ENCODE measurements at regions not wholly inside any gene's neighbourhood (a gene's known extent, or its start where the extent isn't known, plus 50 kb on each side); places are given as distances from the start of the nearest gene placed in this dataset.

DNA sequence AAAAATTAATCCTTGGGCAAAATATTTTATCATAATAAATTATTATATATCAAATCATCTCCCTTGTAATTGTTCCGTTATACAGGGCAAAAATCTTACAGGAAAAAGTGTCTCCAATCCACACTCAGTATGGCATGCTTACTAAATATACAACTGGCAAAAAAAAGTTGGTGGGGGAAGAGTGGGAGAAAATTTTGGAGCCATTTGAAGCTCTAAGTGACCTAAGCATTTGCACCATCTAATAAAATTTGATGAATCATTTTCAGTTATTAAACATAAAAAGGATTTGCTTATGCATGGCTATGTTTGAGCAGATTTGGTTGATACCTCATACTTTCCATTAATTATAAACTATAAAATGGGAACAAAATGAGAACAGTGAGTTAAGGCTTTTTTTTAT is 68.1 kb upstream of the FAM9C start:
- ChIA-PET POLR2A (no interaction called here), CTCF (interaction anchor here (0.6 kb wide), 1 partner anchor 376 kb away, joined by 9 read pairs; no protein-coding TSS in a partner anchor)
- TF ChIP-seq SP1 (IDR thresholded peaks at IDR 0.05), result no peak
- no peak for DNase-seq (ENCODE audit: extremely low spot score)

DNA sequence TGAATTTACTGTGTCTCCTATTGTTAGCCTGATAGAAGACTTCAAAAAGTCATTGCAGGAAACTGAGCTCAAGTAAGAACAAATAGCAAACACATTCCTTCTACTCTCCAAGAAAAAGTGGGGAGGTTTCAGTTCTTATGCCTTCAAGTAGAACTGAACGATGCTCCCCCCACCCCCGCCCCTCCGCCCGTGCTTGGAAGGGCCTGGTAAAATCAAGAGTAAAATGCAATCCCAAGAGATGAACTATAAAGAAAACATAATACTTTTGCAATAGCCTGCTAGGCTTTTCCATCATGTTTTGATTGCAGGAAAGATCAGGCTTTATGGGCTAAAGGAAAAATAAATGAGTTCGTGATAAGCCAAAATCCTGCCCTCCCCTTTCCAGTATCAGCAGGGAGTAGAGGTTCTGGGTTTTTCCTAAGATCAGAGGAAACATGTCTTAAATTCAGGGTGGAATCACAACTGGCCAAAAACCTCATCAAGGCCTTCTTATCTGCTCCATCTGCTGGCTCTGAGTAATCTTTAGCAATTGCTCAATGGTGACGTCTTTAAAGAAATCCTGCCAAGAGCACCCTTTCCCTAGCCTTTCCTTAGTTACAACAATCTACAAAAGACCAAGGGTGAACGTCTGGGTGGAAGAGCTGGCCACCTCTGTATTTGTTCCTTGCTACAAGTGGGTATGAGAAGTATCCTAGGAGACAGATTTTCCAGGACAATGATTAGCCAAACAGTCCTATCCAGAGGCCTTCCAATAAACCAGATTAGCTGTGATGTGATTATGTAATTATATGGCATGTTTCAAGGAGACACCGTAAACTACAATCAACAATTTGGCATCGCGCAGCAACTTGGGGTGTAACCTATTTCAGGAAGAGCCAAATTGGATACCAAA is 66.3 kb upstream of the FAM9C start:
- CTCF ChIA-PET, result no interaction called here
- no peak for DNase-seq (ENCODE audit: extremely low spot score)
- POLR2A ChIA-PET, result no interaction called here
- TF ChIP-seq FOXA1 (IDR thresholded peaks at IDR 0.05), result no peak

DNA sequence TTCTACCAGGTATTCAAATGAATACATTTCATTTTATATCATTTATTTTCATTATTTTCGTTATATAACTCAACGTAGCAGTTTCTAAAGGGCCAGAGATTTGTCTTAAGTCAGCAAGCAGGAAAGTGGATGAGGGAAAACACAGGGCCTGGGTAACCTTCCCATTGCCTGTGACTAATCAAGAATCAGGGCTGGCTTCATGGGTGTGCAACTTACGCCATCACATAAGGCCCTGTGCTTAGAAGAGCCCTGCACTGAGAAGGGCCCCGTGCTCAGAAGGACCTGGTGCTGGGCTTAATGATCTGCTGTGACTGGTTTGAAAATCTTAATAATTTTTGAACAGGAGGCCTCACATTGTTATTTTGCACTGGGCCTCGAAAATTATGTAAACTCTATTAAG is 65.4 kb upstream of the FAM9C start:
- no peak for DNase-seq (ENCODE audit: extremely low spot score)
- no peak for TF ChIP-seq TARDBP (IDR thresholded peaks at IDR 0.05)
- no peak for TF ChIP-seq FOXM1 (IDR thresholded peaks at IDR 0.05; ENCODE audit: borderline replicate concordance)
- TF ChIP-seq NFRKB (IDR thresholded peaks at IDR 0.05), result no peak
- no peak for TF ChIP-seq SUZ12 (IDR thresholded peaks at IDR 0.05)
- no peak for TF ChIP-seq ELF4 (IDR thresholded peaks at IDR 0.05)
- no peak for TF ChIP-seq LEF1 (IDR thresholded peaks at IDR 0.05; ENCODE audit: borderline replicate concordance)
- TF ChIP-seq, protein P1, sequence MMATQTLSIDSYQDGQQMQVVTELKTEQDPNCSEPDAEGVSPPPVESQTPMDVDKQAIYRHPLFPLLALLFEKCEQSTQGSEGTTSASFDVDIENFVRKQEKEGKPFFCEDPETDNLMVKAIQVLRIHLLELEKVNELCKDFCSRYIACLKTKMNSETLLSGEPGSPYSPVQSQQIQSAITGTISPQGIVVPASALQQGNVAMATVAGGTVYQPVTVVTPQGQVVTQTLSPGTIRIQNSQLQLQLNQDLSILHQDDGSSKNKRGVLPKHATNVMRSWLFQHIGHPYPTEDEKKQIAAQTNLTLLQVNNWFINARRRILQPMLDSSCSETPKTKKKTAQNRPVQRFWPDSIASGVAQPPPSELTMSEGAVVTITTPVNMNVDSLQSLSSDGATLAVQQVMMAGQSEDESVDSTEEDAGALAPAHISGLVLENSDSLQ (IDR thresholded peaks at IDR 0.05), result no peak
- no peak for TF ChIP-seq FOXA1 (IDR thresholded peaks at IDR 0.05)
- POLR2A ChIA-PET, result no interaction called here
- CTCF ChIA-PET, result no interaction called here

DNA sequence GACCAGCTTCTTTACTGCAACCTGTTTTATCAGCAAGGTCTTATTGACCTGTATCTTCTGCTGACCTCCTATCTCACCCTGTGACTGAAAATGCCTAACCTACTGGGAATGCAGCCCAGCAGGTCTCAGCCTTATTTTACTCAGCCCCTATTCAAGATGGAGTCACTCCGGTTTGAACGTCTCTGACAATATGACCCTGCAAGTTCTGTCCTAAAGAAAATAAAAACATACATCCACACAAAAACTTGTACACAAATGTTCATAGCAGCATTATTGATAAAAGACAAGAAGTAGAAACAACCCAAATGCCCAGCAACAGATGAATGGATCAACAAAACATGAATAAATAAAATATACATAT is 59.5 kb upstream of the FAM9C start:
- TF ChIP-seq NFRKB (IDR thresholded peaks at IDR 0.05) (no peak), CTBP1 (IDR thresholded peaks at IDR 0.05; ENCODE audit: borderline replicate concordance) (no peak), FOXM1 (IDR thresholded peaks at IDR 0.05; ENCODE audit: borderline replicate concordance) (no peak), L3MBTL2 (conservative IDR thresholded peaks at IDR 0.05) (no peak), TARDBP (IDR thresholded peaks at IDR 0.05) (no peak), SUZ12 (IDR thresholded peaks at IDR 0.05) (no peak), FOXA1 (IDR thresholded peaks at IDR 0.05) (no peak), LEF1 (IDR thresholded peaks at IDR 0.05; ENCODE audit: borderline replicate concordance) (no peak), HDGF (IDR thresholded peaks at IDR 0.05; ENCODE audit: borderline replicate concordance) (no peak)
- TF ChIP-seq, protein P1 (IDR thresholded peaks at IDR 0.05), result no peak
- CTCF ChIA-PET, result interaction anchor here (0.9 kb wide), 1 partner anchor 297 kb away, joined by 3 read pairs; no protein-coding TSS in a partner anchor
- POLR2A ChIA-PET, result no interaction called here
- no peak for DNase-seq (ENCODE audit: extremely low spot score)

DNA sequence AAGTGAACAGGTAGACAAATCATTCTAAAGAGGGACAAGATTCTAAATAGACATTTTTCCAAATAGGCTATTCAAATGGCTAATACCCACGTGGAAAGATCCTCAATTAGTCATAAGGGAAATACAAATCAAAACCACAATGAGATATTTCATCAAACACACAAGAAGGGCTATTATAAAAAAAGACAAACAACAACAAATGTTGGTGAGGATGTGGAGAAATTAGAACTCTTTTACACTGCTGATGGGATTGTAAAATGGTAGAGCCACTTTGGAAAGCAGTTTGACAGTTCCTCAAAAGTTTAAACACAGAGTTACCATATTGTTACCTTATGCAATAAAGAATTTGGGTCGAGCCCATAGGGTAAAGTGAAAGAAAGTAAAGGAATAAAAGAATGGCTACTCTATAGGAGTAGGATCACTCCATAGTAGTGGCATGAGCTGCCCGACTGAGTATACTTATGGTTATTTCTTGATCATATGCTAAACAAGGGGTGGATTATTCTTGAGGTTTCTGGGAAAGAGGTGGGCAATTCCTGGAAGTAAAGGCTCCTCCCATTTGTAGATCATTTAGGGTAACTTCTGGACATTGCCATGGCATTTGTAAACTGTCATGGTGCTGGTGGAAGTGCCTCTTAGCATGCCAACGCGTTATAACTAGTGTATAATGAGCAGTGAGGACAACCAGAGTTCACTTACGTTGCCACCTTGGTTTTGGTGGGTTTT is 58.9 kb upstream of the FAM9C start:
- ChIA-PET CTCF (interaction anchor here (0.9 kb wide), 1 partner anchor 298 kb away, joined by 3 read pairs; no protein-coding TSS in a partner anchor), POLR2A (no interaction called here)
- no peak for DNase-seq (ENCODE audit: extremely low spot score)
- TF ChIP-seq, protein P1 (IDR thresholded peaks at IDR 0.05), result no peak
- no peak for TF ChIP-seq HDGF (IDR thresholded peaks at IDR 0.05; ENCODE audit: borderline replicate concordance)
- no peak for TF ChIP-seq L3MBTL2 (conservative IDR thresholded peaks at IDR 0.05)
- TF ChIP-seq NFRKB (IDR thresholded peaks at IDR 0.05), result no peak
- no peak for TF ChIP-seq CTBP1 (IDR thresholded peaks at IDR 0.05; ENCODE audit: borderline replicate concordance)
- TF ChIP-seq FOXA1 (IDR thresholded peaks at IDR 0.05), result no peak

DNA sequence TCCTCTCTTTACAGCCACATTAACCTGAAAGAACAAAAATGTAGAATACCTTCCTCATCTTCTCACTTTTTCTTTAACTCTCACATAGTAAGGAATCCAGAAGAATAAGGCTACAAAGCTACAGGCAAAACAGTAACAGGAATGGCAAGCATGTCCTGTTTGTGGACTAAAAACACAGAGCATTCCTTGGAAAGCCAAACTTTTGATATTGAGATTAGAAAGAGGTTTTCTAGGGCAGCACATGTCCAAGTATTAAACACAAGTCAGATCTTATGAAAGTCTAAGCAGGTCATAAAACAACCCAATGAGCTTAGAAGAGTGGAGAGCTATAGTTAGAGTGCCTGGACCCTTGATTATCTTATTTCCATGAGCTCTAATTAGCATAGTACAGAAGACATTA is 58.2 kb upstream of the FAM9C start:
- POLR2A ChIA-PET, result no interaction called here
- DNase-seq (ENCODE audit: extremely low spot score), result no peak
- CTCF ChIA-PET, result no interaction called here
- TF ChIP-seq L3MBTL2 (conservative IDR thresholded peaks at IDR 0.05), result no peak
- no peak for TF ChIP-seq FOXM1 (IDR thresholded peaks at IDR 0.05; ENCODE audit: borderline replicate concordance)
- no peak for TF ChIP-seq BHLHE40 (IDR thresholded peaks at IDR 0.05; ENCODE audit: borderline replicate concordance)
- no peak for TF ChIP-seq SP1 (IDR thresholded peaks at IDR 0.05)
- no peak for TF ChIP-seq ELF4 (IDR thresholded peaks at IDR 0.05)

DNA sequence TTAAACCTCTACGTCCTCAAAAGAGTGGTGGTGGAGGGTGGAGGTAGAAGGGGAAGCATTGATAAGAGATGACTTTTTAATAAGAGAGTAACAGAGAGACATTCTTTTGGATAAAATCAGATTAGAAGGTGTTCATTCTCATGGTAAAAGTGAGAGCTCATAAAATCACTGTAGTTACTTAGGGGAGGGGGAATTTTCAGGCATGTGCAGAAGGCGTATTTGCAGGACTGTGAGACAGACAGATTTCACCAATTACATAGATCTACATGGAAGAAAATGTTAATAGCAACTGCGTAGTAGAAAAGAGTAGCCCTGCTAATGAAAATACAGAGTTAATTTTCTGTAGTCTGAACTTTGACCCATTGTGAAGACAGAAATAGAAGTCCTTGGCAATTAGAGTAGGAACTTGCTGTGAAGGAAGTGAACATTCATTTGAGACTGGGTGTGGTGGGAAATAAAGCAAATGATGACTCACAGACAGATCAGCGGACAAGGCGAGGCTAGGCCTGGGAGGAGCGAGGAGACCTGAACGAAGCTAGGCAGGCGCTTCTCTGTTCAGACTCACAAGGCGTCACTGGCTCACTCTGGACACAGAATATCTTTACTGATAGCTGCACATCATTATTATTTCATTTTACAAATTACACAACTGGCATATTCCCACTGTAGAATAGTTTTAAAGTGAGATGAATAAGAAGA is 57.2 kb upstream of the FAM9C start:
- ChIA-PET POLR2A (interaction anchor here (0.6 kb wide), 1 partner anchor 126 kb away, joined by 3 read pairs; no protein-coding TSS in a partner anchor), CTCF (no interaction called here)
- peak; percentile 23 for DNase-seq (ENCODE audit: extremely low spot score)
- TF ChIP-seq SP1 (IDR thresholded peaks at IDR 0.05) (no peak), ZNF384 (IDR thresholded peaks at IDR 0.05) (no peak), LEF1 (IDR thresholded peaks at IDR 0.05; ENCODE audit: borderline replicate concordance) (no peak), SUZ12 (IDR thresholded peaks at IDR 0.05) (no peak), TARDBP (IDR thresholded peaks at IDR 0.05) (no peak), BHLHE40 (IDR thresholded peaks at IDR 0.05; ENCODE audit: borderline replicate concordance) (no peak), ARNT (IDR thresholded peaks at IDR 0.05) (no peak), FOXA1 (IDR thresholded peaks at IDR 0.05) (no peak), NFRKB (IDR thresholded peaks at IDR 0.05) (no peak)
